ENCODE measurements at regions not wholly inside any gene's neighbourhood (a gene's known extent, or its start where the extent isn't known, plus 50 kb on each side); places are given as distances from the start of the nearest gene placed in this dataset.
"Not testable (repeated sequence)": the region's sequence is repeated elsewhere in the genome, so short reads cannot be mapped to it uniquely, and the experiment has no call there.

DNA sequence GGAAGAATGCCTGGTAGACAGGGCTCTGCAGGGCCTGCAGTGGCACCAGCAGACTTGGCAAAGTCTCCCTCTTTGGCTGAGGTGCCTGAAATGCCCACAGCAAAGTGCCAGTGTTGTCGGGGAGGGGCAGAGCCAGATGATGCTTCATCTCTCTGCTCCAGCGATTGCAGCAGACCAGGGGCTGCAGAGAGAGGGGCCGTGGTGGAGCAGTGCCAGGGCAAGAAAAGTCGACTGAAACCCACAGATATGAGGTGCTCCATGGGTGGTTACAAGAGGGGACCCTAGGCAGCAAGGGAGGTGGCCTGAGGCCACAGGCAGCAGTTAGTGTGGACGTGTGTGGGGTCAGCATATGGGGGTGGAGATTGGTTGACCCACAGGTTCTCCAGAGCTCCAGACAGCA is 123.5 kb upstream of the SHH start:
- TF ChIP-seq, protein P1, sequence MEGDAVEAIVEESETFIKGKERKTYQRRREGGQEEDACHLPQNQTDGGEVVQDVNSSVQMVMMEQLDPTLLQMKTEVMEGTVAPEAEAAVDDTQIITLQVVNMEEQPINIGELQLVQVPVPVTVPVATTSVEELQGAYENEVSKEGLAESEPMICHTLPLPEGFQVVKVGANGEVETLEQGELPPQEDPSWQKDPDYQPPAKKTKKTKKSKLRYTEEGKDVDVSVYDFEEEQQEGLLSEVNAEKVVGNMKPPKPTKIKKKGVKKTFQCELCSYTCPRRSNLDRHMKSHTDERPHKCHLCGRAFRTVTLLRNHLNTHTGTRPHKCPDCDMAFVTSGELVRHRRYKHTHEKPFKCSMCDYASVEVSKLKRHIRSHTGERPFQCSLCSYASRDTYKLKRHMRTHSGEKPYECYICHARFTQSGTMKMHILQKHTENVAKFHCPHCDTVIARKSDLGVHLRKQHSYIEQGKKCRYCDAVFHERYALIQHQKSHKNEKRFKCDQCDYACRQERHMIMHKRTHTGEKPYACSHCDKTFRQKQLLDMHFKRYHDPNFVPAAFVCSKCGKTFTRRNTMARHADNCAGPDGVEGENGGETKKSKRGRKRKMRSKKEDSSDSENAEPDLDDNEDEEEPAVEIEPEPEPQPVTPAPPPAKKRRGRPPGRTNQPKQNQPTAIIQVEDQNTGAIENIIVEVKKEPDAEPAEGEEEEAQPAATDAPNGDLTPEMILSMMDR (conservative IDR thresholded peaks at IDR 0.05; ENCODE audit: control insufficient read depth, insufficient read depth, low read depth, low read length), result no peak
- no peak for DNase-seq (ENCODE audit: low read depth)
- no peak overlapping the region for H3K4me3 ChIP-seq (ENCODE audit: control insufficient read depth, low read depth, low read length)

DNA sequence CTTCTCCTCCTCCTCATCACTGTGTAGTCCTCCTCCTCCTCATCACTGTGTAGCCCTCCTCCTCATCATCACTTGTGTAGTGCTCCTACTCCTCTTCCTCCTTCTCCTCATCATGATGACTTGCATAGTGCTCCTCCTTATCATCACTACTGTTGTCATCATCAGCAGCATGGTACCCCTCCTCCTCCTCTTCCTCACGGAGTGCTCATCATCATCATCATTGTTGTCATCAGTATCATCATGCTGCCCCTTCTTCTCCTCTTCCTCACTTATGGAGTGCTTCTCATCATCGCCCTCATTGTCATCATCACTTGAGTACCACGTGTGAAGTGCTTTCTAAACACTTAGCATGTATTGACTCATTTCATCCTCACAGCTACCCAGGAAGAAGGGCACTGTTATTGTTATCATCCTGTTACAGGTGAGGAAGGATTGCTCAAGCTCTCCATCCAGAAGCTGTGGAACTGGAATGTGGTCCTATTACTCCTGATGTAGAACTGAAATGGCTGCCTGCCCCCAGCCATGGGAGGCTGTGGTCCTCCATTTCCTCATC is 122.8 kb upstream of the SHH start:
- TF ChIP-seq, protein P1 (conservative IDR thresholded peaks at IDR 0.05; ENCODE audit: control insufficient read depth, insufficient read depth, low read depth, low read length), result no peak
- DNase-seq (ENCODE audit: low read depth), result no peak
- no peak overlapping the region for H3K4me3 ChIP-seq (ENCODE audit: control insufficient read depth, low read depth, low read length)

DNA sequence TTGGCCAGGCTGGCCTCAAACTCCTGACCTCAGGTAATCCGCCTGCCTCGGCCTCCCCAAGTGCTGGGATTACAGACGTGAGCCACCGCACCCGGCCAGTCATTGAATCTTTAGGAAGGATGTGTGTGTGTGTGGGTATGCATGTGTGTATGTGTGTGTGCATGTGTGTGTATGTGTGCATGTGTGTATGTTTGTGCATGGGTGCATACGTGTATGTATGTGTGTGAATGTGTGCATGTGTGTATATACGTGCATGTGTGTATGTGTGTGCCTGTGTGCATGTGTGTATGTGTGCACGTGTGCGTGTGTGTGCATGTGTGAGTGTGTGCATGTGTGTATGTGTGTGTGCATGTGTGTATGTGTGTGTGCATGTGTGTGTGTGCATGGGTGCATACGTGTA is 120.1 kb upstream of the SHH start:
- not testable (repeated sequence) for DNase-seq (ENCODE audit: low read depth); H3K4me3 ChIP-seq (ENCODE audit: control insufficient read depth, low read depth, low read length)

DNA sequence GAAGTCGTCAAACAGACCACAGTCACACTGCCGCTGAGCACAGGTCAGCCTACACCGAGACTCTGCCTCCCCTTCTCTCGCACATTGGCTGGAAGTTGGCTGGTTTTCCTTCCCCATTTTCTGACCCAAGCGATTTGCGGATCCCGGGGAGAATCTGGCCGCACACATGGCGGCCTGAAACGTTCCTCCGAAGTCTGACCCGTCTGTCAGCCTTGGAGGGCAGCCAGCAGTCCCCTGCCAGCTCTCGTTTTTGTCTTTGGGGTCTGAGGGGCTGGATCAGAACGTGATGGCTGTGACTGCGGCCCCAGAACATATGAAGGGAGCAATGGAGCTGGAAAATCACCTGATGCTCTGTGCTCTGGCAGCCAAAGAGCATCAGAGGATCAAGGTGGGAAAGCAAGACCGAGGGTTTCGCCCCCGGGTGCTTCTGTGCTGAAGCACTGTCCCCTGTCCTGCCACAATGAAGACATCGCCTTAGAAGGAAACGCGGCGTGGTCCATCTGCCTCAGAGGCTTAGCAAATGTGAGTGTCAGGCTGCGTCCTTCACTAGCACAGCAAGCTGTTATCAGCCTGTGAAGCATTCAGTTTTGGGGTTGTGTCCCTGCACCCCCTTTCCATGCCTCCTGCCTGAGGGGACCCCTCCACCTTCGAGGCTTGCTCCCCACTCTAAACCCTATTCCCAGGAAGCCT is 119.3 kb upstream of the SHH start:
- no peak overlapping the region for H3K4me3 ChIP-seq (ENCODE audit: control insufficient read depth, low read depth, low read length)
- TF ChIP-seq, protein P1 (conservative IDR thresholded peaks at IDR 0.05; ENCODE audit: control insufficient read depth, insufficient read depth, low read depth, low read length), result no peak
- DNase-seq (ENCODE audit: low read depth), result no peak

DNA sequence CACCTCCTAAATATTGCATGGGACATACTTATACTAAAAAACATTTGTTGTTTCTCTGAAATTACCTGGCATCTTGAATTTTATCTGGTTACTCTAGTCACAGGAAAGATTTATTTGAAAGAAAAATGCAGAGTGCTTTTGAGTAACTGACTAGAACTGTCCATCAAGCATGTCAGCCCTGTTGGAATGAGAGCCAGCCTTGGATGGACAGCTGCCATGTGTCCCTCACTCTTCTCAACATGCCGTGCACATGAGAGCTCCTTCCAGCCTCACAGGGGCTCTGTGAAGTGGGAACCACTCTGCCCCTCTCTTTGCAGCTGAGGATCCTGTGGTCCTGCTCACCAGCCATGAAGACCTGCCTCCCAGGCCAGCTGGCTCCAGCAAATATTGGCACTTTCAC is 118.3 kb upstream of the SHH start:
- TF ChIP-seq, protein P1 (conservative IDR thresholded peaks at IDR 0.05; ENCODE audit: control insufficient read depth, insufficient read depth, low read depth, low read length), result no peak
- no peak for DNase-seq (ENCODE audit: low read depth)
- H3K4me3 ChIP-seq (ENCODE audit: control insufficient read depth, low read depth, low read length), result no peak overlapping the region

DNA sequence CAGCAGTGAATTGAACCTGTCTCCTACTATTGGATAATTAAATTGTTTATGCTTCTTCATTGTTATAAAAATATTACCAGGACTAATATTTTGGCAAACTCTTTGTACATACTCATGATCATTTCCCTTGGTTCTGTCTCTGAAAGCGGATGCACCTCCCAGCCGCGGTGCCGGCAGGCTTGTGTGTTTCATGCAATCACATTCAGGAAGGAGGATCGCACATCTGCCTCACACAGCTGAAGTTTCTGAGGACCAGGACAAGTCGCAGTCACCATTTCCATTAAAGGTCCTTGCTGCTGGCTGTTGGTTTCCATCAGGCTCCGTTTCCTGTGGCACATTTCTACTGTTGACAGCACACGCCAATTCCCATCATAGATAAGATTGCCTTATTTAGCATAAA is 117.8 kb upstream of the SHH start:
- TF ChIP-seq, protein P1 (conservative IDR thresholded peaks at IDR 0.05; ENCODE audit: control insufficient read depth, insufficient read depth, low read depth, low read length), result no peak
- H3K4me3 ChIP-seq (ENCODE audit: control insufficient read depth, low read depth, low read length), result no peak overlapping the region
- DNase-seq (ENCODE audit: low read depth), result no peak

DNA sequence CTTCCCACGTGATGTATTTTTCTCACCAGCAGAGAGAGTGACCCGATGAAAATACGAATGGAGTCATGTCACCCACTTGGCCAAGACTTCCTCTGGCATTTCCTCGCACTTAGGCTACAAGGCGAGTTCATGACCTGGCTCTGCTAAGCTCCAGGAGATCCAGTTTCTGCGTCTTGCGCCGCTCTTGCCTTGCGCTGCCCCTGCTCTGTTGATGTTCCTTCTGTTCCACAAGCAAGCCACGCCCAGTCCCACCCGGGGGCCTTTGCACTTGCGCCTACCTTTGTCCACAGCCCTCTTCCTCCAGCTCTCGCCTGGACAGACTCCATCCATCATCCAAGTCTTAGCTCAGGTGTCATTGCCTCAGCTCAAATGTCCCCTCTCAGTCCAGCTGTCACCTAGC is 116.3 kb upstream of the SHH start:
- H3K4me3 ChIP-seq (ENCODE audit: control insufficient read depth, low read depth, low read length), result no peak overlapping the region
- TF ChIP-seq, protein P1 (conservative IDR thresholded peaks at IDR 0.05; ENCODE audit: control insufficient read depth, insufficient read depth, low read depth, low read length), result no peak
- DNase-seq (ENCODE audit: low read depth), result no peak
